HEK293T (cell line): ENCODE measurements at regions not wholly inside any gene's neighbourhood (a gene's known extent, or its start where the extent isn't known, plus 50 kb on each side); places are given as distances from the start of the nearest gene placed in this dataset.

Experiments used
- CTCF ChIA-PET: fragments of 350-600 bp; formaldehyde crosslinking; extraction: SDS; loops from one replicate; lab custom pipeline; 2021; ENCODE audit warnings: antibody characterized with exemption, inconsistent platforms; lab: Yijun Ruan, JAX
- POLR2A ChIA-PET: fragments of 350-600 bp; formaldehyde crosslinking; extraction: SDS; loops from one replicate; lab custom pipeline; 2020; ENCODE audit warnings: antibody characterized with exemption, inconsistent platforms; lab: Yijun Ruan, JAX
- DNase-seq: peaks from one replicate; pipeline ENCODE4 v3.0.0; 2012; ENCODE audit warnings: mixed read lengths; ENCODE audit errors: extremely low spot score
- ARNT ChIP-seq: fragments of 450-650 bp; IDR thresholded peaks from 2 replicates; pipeline ENCODE4 v1.6.1; 2017; ENCODE audit warnings: mild to moderate bottlenecking
- BHLHE40 ChIP-seq: fragments of 450-650 bp; IDR thresholded peaks from 2 replicates; pipeline ENCODE4 v1.6.1; 2016; ENCODE audit warnings: mild to moderate bottlenecking, moderate library complexity, borderline replicate concordance
- CTBP1 ChIP-seq: fragments of 450-650 bp; IDR thresholded peaks from 2 replicates; pipeline ENCODE4 v1.6.1; 2016; ENCODE audit warnings: borderline replicate concordance
- ELF4 ChIP-seq: fragments of 450-650 bp; IDR thresholded peaks from 2 replicates; pipeline ENCODE4 v1.6.1; 2017; ENCODE audit warnings: antibody characterized with exemption
- FOXA1 ChIP-seq: fragments of 450-650 bp; IDR thresholded peaks from 2 replicates; pipeline ENCODE4 v1.6.1; 2016; ENCODE audit warnings: mild to moderate bottlenecking
- FOXK2 ChIP-seq: fragments of 450-650 bp; IDR thresholded peaks from 2 replicates; pipeline ENCODE4 v1.6.1; 2016; ENCODE audit warnings: mild to moderate bottlenecking
- FOXM1 ChIP-seq: fragments of 450-650 bp; IDR thresholded peaks from 2 replicates; pipeline ENCODE4 v1.6.1; 2017; ENCODE audit warnings: mild to moderate bottlenecking, borderline replicate concordance
- HDGF ChIP-seq: fragments of 450-650 bp; IDR thresholded peaks from 2 replicates; pipeline ENCODE4 v1.6.1; 2017; ENCODE audit warnings: antibody characterized with exemption, borderline replicate concordance
- L3MBTL2 ChIP-seq: fragments of 450-650 bp; conservative IDR thresholded peaks from 2 replicates; pipeline ENCODE4 v1.6.1; 2016; ENCODE audit warnings: mild to moderate bottlenecking
- LEF1 ChIP-seq: fragments of 450-650 bp; IDR thresholded peaks from 2 replicates; pipeline ENCODE4 v1.6.1; 2017; ENCODE audit warnings: mild to moderate bottlenecking, borderline replicate concordance
- NFRKB ChIP-seq: fragments of 450-650 bp; IDR thresholded peaks from 2 replicates; pipeline ENCODE4 v1.6.1; 2016; ENCODE audit warnings: mild to moderate bottlenecking, moderate library complexity
- PKNOX1 ChIP-seq: fragments of 450-650 bp; IDR thresholded peaks from 2 replicates; pipeline ENCODE4 v1.6.1; 2016
- SP1 ChIP-seq: fragments of 450-650 bp; IDR thresholded peaks from 2 replicates; pipeline ENCODE4 v1.6.1; 2017
- SUZ12 ChIP-seq: fragments of 450-650 bp; IDR thresholded peaks from 2 replicates; pipeline ENCODE4 v1.6.1; 2016; ENCODE audit warnings: mild to moderate bottlenecking
- TARDBP ChIP-seq: fragments of 450-650 bp; IDR thresholded peaks from 2 replicates; pipeline ENCODE4 v1.6.1; 2016
- ZNF384 ChIP-seq: fragments of 450-650 bp; IDR thresholded peaks from 2 replicates; pipeline ENCODE4 v1.6.1; 2016

- TF ChIP-seq TARDBP, result no peak
- no peak for TF ChIP-seq PKNOX1
- TF ChIP-seq SP1, result no peak
- TF ChIP-seq ARNT, result no peak
- no peak for TF ChIP-seq NFRKB
- no peak for TF ChIP-seq L3MBTL2
- TF ChIP-seq ELF4, result no peak
- TF ChIP-seq LEF1, result no peak
- no peak for TF ChIP-seq ZNF384
- no peak for TF ChIP-seq FOXA1
- DNase-seq, result no peak
- ChIA-PET CTCF (no interaction called here), POLR2A (no interaction called here)
These were observed 1243.7 kb upstream of the PCDH9 start for GRCh38 chr13:68473834-68474326.

GRCh38 chr13:68467160-68467559 lies 1237.0 kb upstream of the PCDH9 start:
- CTCF ChIA-PET, result no interaction called here
- no peak for DNase-seq
- POLR2A ChIA-PET, result no interaction called here
- TF ChIP-seq ZNF384 (no peak), PKNOX1 (no peak), ELF4 (no peak), HDGF (no peak), FOXA1 (no peak), FOXM1 (no peak), CTBP1 (no peak), NFRKB (no peak), LEF1 (no peak), SUZ12 (no peak), TARDBP (no peak), FOXK2 (no peak), SP1 (no peak)

DNA sequence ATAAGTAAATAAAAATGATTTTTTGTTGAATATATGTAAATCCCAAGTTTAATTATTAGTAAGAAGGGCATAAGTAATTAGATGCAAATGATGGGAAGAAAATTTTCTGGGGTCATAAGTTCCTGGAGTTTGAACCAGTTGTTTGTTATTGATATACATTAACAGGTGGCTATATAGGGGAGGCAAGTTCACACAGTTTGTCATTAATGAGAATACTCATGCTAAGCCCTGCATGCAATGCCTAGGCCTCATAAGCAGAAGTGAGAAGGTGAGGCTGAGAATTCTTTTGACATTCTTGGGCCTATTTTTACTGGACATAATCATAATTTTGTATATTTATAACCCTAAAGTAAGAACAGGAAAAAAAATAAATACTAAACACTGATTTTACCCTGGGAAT lies 1210.7 kb upstream of the PCDH9 start:
- ChIA-PET POLR2A (no interaction called here), CTCF (interaction anchor here (0.8 kb wide), 1 partner anchor 207 kb away, joined by 4 read pairs; no protein-coding TSS in a partner anchor)
- no peak for DNase-seq
- TF ChIP-seq NFRKB, result no peak
- no peak for TF ChIP-seq TARDBP
- TF ChIP-seq SP1, result no peak
- no peak for TF ChIP-seq L3MBTL2
- no peak for TF ChIP-seq ARNT
- TF ChIP-seq ELF4, result no peak
- no peak for TF ChIP-seq FOXA1
- no peak for TF ChIP-seq PKNOX1
- TF ChIP-seq BHLHE40, result no peak
- no peak for TF ChIP-seq FOXK2
- no peak for TF ChIP-seq HDGF
- TF ChIP-seq FOXM1, result no peak

DNA sequence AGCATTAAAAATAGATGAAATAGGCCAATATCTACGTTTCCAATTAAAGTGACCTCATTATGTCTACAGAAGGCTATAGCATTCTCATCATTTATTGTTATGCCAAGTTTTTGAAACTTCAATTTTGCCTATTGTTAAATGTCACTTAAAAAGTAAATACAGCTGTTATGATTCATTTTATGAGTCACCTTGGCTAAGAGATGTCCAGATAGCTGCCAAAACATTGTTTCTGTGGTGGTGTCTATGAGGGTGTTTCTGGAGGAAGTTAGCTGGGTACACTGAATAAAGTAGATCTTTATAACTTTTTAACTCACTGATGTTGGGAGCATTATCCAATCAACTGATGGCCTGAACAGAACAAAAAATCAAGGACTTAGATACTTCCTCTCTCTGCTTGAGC lies 1209.7 kb upstream of the PCDH9 start:
- no peak for DNase-seq
- POLR2A ChIA-PET, result no interaction called here
- TF ChIP-seq ZNF384 (no peak), FOXA1 (no peak), ELF4 (no peak), ARNT (no peak)

GRCh38 chr13:68428292-68428691 lies 1198.2 kb upstream of the PCDH9 start:
- ChIA-PET CTCF (no interaction called here), POLR2A (no interaction called here)
- TF ChIP-seq ARNT (no peak), CTBP1 (no peak), PKNOX1 (no peak), FOXA1 (no peak), ZNF384 (no peak), SUZ12 (no peak), NFRKB (no peak), FOXK2 (no peak), ELF4 (no peak), L3MBTL2 (no peak)
- DNase-seq, result no peak

More for the DNA sequence above, 1209.7 kb upstream of the PCDH9 start:
- CTCF ChIA-PET, result no interaction called here

- TF ChIP-seq CTBP1, result no peak
- TF ChIP-seq SP1, result no peak
- TF ChIP-seq SUZ12, result no peak
- TF ChIP-seq FOXK2, result no peak
- no peak for TF ChIP-seq ELF4
- TF ChIP-seq BHLHE40, result no peak
- no peak for TF ChIP-seq LEF1
- TF ChIP-seq ARNT, result no peak
- TF ChIP-seq ZNF384, result no peak
- no peak for TF ChIP-seq PKNOX1
- no peak for TF ChIP-seq TARDBP
- TF ChIP-seq FOXA1, result no peak
- no peak for TF ChIP-seq NFRKB
- TF ChIP-seq HDGF, result no peak
- no peak for TF ChIP-seq FOXM1
- no peak for TF ChIP-seq L3MBTL2
- ChIA-PET CTCF (no interaction called here), POLR2A (no interaction called here)
- no peak for DNase-seq
These were observed 1187.7 kb upstream of the PCDH9 start for GRCh38 chr13:68417801-68418200.
